RWPE1 (cell line): ENCODE measurements at regions not wholly inside any gene's neighbourhood (a gene's known extent, or its start where the extent isn't known, plus 50 kb on each side); places are given as distances from the start of the nearest gene placed in this dataset.
A peak's percentile ranks its signal among the peaks of the same experiment; 100 is the strongest.

Experiments used
- CTCF ChIA-PET: fragments of 350-600 bp; sonication (Branson Sonifier 250); formaldehyde crosslinking; extraction: SDS; loops from one replicate; lab custom pipeline; 2021; lab: Yijun Ruan, JAX
- POLR2A ChIA-PET: fragments of 400-600 bp; formaldehyde crosslinking; extraction: SDS; loops from one replicate; lab custom pipeline; 2020; ENCODE audit warnings: antibody characterized with exemption; ENCODE audit not compliant: low non-redundant PET; lab: Yijun Ruan, JAX
- DNase-seq: peaks from one replicate; pipeline ENCODE4 v3.0.0; 2012; ENCODE audit warnings: low spot score
- H3K27ac ChIP-seq: fragments of 450-650 bp; 2 replicates; pipeline ENCODE4 v1.5.1; 2017
- TF ChIP-seq, protein P1 (sequence below): fragments of 450-650 bp; conservative IDR thresholded peaks from 2 replicates; pipeline ENCODE4 v1.5.1; 2017; ENCODE audit warnings: low read depth, mild to moderate bottlenecking

DNA sequence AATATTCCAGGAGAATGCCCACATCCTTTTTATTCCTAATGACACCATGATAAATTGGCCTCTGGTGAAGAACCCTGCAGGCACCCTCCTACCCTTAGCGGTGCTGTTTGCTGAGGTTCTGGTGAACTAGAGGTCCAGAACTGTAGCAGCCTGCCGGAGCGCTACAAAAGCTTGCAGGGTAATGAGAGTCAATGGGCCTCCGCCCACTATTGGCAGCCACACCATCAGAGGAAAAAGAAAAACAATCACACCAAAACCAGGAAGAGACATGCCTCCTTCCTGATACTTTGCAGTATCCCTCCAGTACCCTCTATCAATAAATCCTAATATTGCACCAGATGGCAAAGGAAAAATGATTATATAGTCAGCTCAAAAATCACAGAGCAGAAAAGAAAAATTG lies 142.9 kb downstream of the SPTSSA start:
- CTCF ChIA-PET, result interaction anchor here (0.5 kb wide), 1 partner anchor 537 kb away, joined by 3 read pairs; no protein-coding TSS in a partner anchor
- POLR2A ChIA-PET, result no interaction called here
- no peak overlapping the region for H3K27ac ChIP-seq
- DNase-seq, result no peak
- TF ChIP-seq, protein P1, sequence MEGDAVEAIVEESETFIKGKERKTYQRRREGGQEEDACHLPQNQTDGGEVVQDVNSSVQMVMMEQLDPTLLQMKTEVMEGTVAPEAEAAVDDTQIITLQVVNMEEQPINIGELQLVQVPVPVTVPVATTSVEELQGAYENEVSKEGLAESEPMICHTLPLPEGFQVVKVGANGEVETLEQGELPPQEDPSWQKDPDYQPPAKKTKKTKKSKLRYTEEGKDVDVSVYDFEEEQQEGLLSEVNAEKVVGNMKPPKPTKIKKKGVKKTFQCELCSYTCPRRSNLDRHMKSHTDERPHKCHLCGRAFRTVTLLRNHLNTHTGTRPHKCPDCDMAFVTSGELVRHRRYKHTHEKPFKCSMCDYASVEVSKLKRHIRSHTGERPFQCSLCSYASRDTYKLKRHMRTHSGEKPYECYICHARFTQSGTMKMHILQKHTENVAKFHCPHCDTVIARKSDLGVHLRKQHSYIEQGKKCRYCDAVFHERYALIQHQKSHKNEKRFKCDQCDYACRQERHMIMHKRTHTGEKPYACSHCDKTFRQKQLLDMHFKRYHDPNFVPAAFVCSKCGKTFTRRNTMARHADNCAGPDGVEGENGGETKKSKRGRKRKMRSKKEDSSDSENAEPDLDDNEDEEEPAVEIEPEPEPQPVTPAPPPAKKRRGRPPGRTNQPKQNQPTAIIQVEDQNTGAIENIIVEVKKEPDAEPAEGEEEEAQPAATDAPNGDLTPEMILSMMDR, result no peak

DNA sequence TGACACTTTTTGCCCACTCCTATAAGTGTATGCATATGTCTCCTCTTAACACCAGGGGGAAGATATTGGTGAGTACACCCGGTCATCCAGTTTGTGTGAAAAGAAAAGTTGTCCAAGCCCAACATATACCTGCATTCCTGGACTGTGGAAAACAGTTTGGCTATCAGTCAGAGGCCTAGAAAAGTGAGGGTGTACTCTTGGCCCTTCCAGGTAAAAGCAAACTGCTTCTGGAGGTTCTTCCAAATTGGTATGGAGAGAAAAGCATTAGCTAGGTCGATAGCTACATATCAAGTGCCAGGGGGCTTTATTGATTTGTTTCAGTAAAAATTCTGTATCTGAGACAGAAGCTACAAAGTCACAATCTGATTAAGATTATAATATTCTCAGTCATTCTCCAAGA lies 144.0 kb downstream of the SPTSSA start:
- POLR2A ChIA-PET, result no interaction called here
- CTCF ChIA-PET, result interaction anchor here (0.5 kb wide), 1 partner anchor 625 kb away, joined by 4 read pairs; no protein-coding TSS in a partner anchor
- H3K27ac ChIP-seq, result no peak overlapping the region
- TF ChIP-seq, protein P1, result no peak
- DNase-seq, result no peak

DNA sequence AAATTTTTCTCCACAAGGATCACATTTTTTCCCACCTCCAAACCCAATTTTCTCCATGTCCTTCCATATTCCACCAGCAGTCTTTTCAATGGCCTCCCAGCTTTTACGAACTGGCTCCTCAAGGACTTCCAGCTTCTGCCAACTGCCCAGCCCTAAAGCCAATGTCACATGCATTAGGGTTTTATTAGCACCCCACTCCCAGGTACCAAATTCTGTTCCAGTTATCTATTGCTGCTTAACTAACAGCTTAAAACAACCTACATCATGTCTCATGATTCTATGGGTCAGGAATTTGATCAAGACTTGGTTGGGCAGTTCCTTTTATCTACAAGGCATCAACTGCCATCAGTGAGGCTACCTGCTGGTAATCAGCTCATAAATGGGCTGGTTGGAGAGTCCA lies 151.3 kb downstream of the SPTSSA start:
- TF ChIP-seq, protein P1, result no peak
- CTCF ChIA-PET, result interaction anchor here (0.6 kb wide), 1 partner anchor 13 kb away, joined by 3 read pairs; no protein-coding TSS in a partner anchor
- no peak for DNase-seq
- no peak overlapping the region for H3K27ac ChIP-seq
- POLR2A ChIA-PET, result no interaction called here

DNA sequence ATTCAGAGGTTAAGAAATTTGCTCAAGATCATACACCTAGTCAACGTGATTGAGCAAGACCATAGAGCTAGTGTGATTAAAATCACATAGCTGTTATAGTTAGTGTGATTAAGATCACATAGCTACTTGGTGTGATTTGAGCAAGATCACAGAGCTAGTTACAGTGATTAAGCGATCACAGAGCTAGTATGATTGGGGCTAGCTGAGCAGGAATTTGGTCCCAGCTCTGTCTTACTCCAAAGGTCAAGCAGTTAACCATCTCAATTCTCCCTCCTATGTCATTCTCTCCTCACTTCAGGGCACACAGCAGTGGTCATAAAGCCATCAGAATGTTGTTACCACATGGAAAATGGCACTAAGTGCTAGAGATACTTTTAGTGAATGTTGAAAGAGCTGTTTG lies 158.2 kb downstream of the SPTSSA start:
- ChIA-PET POLR2A (no interaction called here), CTCF (no interaction called here)
- H3K27ac ChIP-seq, result no peak overlapping the region
- DNase-seq, result no peak
- TF ChIP-seq, protein P1, result no peak

DNA sequence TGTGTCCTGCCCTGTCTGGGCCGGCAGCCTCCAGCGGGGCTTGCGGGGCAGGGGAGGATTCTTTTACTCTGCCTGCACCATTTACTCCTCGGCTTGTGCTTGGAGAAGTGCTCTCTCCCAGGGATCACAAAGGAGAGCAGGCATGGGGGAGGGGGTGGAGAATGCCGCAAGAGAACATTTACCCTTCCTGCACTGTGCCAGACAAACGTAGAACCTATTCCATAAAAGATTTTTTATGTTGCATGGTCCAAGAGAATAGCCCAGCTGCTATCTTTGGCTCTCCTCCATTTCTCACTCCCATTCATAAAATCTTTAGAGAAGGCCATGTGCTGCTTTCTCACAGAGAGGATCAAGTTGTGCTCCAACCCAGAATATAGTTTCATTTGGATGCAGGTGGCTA lies 159.4 kb downstream of the SPTSSA start:
- no peak overlapping the region for H3K27ac ChIP-seq
- CTCF ChIA-PET, result interaction anchor here (0.7 kb wide), 1 partner anchor 462 kb away, joined by 4 read pairs; no protein-coding TSS in a partner anchor
- POLR2A ChIA-PET, result no interaction called here

DNA sequence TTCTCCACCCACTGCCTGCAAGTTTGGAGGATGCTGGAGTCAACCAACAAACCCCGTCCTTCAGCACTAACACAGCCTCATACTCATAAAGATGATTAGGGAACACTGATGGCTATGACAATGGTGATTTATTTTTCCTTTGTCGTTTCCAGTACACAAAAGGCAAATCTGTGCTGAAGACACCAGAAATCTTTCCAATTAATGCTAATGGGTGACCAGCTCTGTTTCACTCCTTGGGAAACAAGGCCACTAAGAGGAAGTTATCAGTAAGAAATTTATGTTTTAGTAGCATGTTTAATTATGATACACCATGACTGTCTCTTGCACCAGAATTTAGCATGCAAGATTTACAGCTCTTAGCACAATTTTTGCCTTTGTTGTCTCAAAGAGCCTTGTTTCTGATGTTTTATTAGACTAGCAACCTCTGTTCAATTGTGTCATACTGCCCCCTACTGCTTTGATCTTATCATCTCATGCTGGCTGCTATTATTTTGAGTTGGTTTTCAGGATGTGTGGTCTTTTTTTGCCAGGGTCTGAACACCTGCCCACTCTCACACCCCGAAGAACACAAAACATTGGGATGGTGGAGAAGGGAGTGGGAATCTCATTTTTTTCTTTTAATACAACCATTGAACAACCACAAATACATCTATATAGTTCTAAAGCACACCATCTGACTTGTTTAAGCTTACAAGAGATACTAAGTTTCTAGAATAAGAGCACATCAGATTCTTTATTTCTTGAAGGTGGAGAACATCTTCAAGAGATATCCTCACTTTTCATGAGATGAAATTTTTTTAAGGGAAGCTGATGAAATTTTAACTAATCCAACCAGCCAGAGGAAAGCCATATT lies 160.9 kb downstream of the SPTSSA start:
- H3K27ac ChIP-seq, result no peak overlapping the region
- DNase-seq, result peak; percentile 37
- TF ChIP-seq, protein P1, result peak; percentile 19; the same call in 1 of the 2 replicates
- ChIA-PET POLR2A (no interaction called here), CTCF (interaction anchor here (0.5 to 1.3 kb wide), 6 partner anchors 36 to 1733 kb away, joined by 3 to 5 read pairs (median 4); no protein-coding TSS in a partner anchor)

More for the DNA sequence above, 159.4 kb downstream of the SPTSSA start:
- TF ChIP-seq, protein P1, result no peak
- no peak for DNase-seq
